ENCODE measurements at regions not wholly inside any gene's neighbourhood (a gene's known extent, or its start where the extent isn't known, plus 50 kb on each side); places are given as distances from the start of the nearest gene placed in this dataset.

GRCh38 chr15:36005542-36005941 is 459.6 kb upstream of the DPH6 start:
- intact Hi-C loops (cut with DNase I; ENCODE audit: low total_unique reads), result no loop called here
- 54 to 61% methylated on average over 2 of the region's 2 CpGs for WGBS, 2 donors
- no peak overlapping the region for H3K4me3 ChIP-seq (ENCODE audit: low read depth, poor library complexity, severe bottlenecking)
- TF ChIP-seq CTCF (IDR thresholded peaks at IDR 0.05) (no peak), POLR2A (IDR thresholded peaks at IDR 0.05) (no peak)
- no peak for DNase-seq (ENCODE audit: low spot score in 2 of 2)

GRCh38 chr15:36007699-36008098 is 461.7 kb upstream of the DPH6 start:
- intact Hi-C loops (cut with DNase I; ENCODE audit: low total_unique reads), result no loop called here
- WGBS, 2 donors, result 77 to 87% methylated on average over 1 of the region's 1 CpG
- TF ChIP-seq CTCF (IDR thresholded peaks at IDR 0.05) (no peak), POLR2A (IDR thresholded peaks at IDR 0.05) (no peak)
- H3K4me3 ChIP-seq (ENCODE audit: low read depth, poor library complexity, severe bottlenecking), result no peak overlapping the region
- DNase-seq (ENCODE audit: low spot score in 2 of 2), result no peak

- DNase-seq (ENCODE audit: low spot score in 2 of 2), result no peak
- H3K4me3 ChIP-seq (ENCODE audit: low read depth, poor library complexity, severe bottlenecking), result no peak overlapping the region
- TF ChIP-seq POLR2A (IDR thresholded peaks at IDR 0.05) (no peak), CTCF (IDR thresholded peaks at IDR 0.05) (no peak)
- intact Hi-C loops (cut with DNase I; ENCODE audit: low total_unique reads), result no loop called here
Measured at GRCh38 chr15:36008719-36009118, 462.8 kb upstream of the DPH6 start.

- TF ChIP-seq CTCF (IDR thresholded peaks at IDR 0.05), result no peak
- no peak for TF ChIP-seq POLR2A (IDR thresholded peaks at IDR 0.05)
- intact Hi-C loops (cut with DNase I; ENCODE audit: low total_unique reads), result no loop called here
- DNase-seq (ENCODE audit: low spot score in 2 of 2), result no peak
- no peak overlapping the region for H3K4me3 ChIP-seq (ENCODE audit: low read depth, poor library complexity, severe bottlenecking)
- WGBS, 2 donors, result 55 to 60% methylated on average over 9 of the region's 9 CpGs
Measured at GRCh38 chr15:36024031-36024688, 478.2 kb upstream of the DPH6 start.

GRCh38 chr15:36026627-36027283 is 480.8 kb upstream of the DPH6 start:
- TF ChIP-seq POLR2A (IDR thresholded peaks at IDR 0.05), result no peak
- TF ChIP-seq CTCF (IDR thresholded peaks at IDR 0.05), result no peak
- no peak overlapping the region for H3K4me3 ChIP-seq (ENCODE audit: low read depth, poor library complexity, severe bottlenecking)
- WGBS, 2 donors, result 86 to 90% methylated on average over 7 of the region's 7 CpGs
- DNase-seq (ENCODE audit: low spot score in 2 of 2), result no peak
- intact Hi-C loops (cut with DNase I; ENCODE audit: low total_unique reads), result no loop called here

All from lower leg skin (tissue), 4 donors.